Stomach (tissue), 4 donors: ENCODE measurements at regions not wholly inside any gene's neighbourhood (a gene's known extent, or its start where the extent isn't known, plus 50 kb on each side); places are given as distances from the start of the nearest gene placed in this dataset.

Source experiments
- CTCF ChIP-seq, 7 experiments: fragments of 450-650 bp in 4 of 7; fragments of 200-600 bp in 3 of 7; sonication (generic) in 3 of 7; IDR thresholded peaks; one replicate each; pipeline ENCODE4 v1.5.1; 2016 to 2019; ENCODE audit warnings: antibody characterized with exemption in 7 of 7, control low read depth in 2 of 7, mild to moderate bottlenecking in 1 of 7
- EP300 ChIP-seq: sonication (generic); formaldehyde crosslinking; IDR thresholded peaks from one replicate; pipeline ENCODE4 v1.6.1; 2017; ENCODE audit warnings: antibody characterized with exemption
- POLR2A ChIP-seq, 4 donors: fragments of 450-650 bp; IDR thresholded peaks; one replicate each; pipeline ENCODE4 v1.6.1; 2016; ENCODE audit warnings: antibody characterized with exemption in 4 of 4, control low read depth in 2 of 4, mild to moderate bottlenecking in 1 of 4, moderate library complexity in 1 of 4
- POLR2AphosphoS5 ChIP-seq, 3 donors: sonication (generic); formaldehyde crosslinking; IDR thresholded peaks; one replicate each; pipeline ENCODE4 v1.6.1; 2016; ENCODE audit warnings: antibody characterized with exemption in 3 of 3

GRCh38 chr12:115411121-115411520 is 727.1 kb upstream of the TBX3 start:
- no peak for TF ChIP-seq POLR2A (IDR thresholded peaks at IDR 0.05)
- TF ChIP-seq EP300 = no peak
- no peak for TF ChIP-seq CTCF (IDR thresholded peaks at IDR 0.05)
- no peak for TF ChIP-seq POLR2AphosphoS5 (IDR thresholded peaks at IDR 0.05)
